HL-60/S4 treated with phorbol 12-myristate 13-acetate at 8.2 ng/mL for 4 days and 3 days (cell line): ENCODE measurements at regions not wholly inside any gene's neighbourhood (a gene's known extent, or its start where the extent isn't known, plus 50 kb on each side); places are given as distances from the start of the nearest gene placed in this dataset.
"Not testable (repeated sequence)": the region's sequence is repeated elsewhere in the genome, so short reads cannot be mapped to it uniquely, and the experiment has no call there.

Source experiments
- in situ Hi-C: fragments of 300-500 bp; cut with MboI; formaldehyde crosslinking; loops from 2 replicates; pipeline ENCODE4 v1.15.0; 2022; ENCODE audit warnings: low sequenced_read_pairs

- in situ Hi-C loops = loop anchor here (25.0 kb wide), 1 partner anchor 294 kb away; the partner anchor contains the start of gene QKI
Measured at GRCh38 chr6:163706500-163707087, 292.1 kb downstream of the QKI start.

GRCh38 chr6:163705923-163706322 lies 291.4 kb downstream of the QKI start:
- in situ Hi-C loops = loop anchor here (25.0 kb wide), 1 partner anchor 294 kb away; the partner anchor contains the start of gene QKI

- in situ Hi-C loops = loop anchor here (25.0 kb wide), 1 partner anchor 290 kb away; the partner anchor contains the start of gene QKI
Measured at GRCh38 chr6:163702736-163703135, 288.2 kb downstream of the QKI start.

GRCh38 chr6:163701762-163702161 lies 287.2 kb downstream of the QKI start:
- in situ Hi-C loops = loop anchor here (25.0 kb wide), 1 partner anchor 289 kb away; the partner anchor contains the start of gene QKI

DNA sequence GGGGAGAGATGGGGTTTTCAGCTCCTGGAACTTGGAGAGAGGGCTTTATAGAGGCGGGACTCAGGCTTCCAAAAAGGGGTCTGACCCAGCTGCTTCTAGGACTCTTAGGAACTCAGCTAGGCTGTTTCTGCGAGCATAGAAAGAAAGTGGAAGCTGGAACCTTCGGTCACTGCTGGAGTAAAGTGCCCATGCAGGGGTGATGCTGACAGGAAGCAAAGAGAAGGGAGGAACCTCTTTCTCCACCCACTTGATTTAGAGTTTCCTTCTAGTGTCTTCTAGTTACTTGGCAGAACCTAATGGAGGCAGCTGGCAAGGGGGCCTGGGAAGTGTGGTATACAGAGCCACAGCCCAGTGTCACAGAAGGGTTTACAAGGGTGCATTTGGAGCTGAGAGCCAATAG lies 283.6 kb downstream of the QKI start:
- in situ Hi-C loops = no loop called here

- in situ Hi-C loops = not testable (repeated sequence)
Measured at GRCh38 chr6:163696311-163696710, 281.8 kb downstream of the QKI start.

DNA sequence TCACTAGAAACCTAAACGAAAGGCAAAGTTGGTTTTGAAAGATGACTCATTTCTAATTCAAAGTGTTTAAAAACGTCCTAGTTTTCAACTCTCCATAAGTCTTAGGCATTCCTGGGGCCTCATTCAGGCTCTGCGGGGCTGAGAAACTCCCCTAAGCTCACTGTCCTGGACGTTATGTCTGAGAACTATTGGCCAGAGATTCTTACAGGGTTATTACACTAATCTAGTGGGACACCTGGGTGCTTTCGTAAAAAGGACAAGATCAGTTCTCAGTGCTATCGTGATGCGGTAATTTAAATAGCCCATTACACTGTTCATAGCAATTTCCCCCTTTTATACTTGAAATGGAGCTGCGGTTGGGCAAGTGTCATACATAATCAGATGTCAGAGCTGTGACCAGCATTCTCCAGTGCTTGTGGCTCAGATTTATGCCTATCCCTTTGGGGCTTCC lies 280.9 kb downstream of the QKI start:
- in situ Hi-C loops = no loop called here

DNA sequence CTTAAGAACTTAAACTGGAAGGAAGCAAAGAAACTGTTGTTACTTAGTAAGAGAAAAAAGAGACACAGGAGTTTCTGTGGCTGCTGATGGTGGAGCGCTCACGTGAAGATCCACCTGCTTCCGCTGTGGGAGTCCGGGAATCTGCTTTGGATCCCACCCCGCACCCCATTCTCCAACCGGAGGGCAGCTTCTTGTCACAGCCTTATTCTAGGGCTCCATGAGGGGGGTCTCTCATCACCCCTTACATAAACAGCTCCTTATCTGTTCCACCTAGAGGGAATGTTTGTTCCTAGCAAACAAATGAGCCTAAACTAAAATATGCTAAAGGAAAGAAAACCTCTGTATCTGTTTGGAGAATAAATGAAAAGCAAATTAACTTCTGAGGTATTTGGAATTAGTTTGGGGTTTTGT lies 280.5 kb downstream of the QKI start:
- in situ Hi-C loops = no loop called here

GRCh38 chr6:163694072-163694471 lies 279.6 kb downstream of the QKI start:
- in situ Hi-C loops = no loop called here

GRCh38 chr6:163691049-163691448 lies 276.5 kb downstream of the QKI start:
- in situ Hi-C loops = no loop called here

DNA sequence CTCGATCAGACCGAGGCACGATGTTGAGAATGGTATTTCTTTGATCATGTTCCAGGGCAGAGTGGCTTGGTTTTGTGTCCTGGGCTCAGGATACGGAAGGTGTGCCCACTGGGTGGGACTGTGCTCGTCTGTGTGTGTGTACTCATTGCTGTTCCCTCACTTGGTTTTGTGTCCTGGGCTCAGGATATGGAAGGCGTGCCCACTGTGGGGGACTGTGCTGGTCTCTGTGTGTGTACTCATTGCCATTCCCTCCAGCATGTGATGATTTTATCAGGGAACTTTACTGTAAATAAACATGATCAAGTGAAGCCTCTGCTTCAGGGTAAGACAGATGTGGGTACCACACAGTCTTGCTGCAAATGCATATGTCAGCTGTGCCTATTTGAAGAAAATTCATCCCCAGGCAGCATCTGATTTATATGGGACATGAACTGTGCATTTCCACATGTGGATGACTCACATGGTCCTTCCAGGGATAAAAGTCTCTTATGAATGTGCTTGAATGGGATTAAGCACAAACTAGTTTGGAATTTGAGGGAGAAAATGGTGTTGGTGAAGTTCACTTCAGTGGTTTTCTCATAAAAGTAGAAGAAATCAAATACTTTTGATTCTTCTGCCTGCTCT lies 274.3 kb downstream of the QKI start:
- in situ Hi-C loops = no loop called here

GRCh38 chr6:163687075-163687474 lies 272.6 kb downstream of the QKI start:
- in situ Hi-C loops = no loop called here

DNA sequence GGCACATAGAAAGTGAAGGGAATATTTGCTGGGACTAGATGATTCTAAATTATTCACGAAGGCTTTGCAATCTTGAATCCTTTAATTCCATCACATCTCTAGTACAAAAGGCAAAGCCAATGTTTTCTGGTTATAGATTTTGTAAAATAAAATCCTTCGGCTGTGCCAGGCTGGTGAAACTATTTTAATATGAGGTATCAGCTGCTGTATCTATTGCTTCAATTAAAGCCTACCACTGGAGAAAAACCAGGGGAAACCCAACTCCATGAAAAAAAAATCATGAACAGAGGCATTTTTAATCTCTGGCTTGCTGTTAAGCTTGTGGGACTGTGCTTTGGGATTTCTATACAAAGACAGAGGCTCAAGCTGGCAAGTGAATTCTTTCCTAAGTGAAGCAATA lies 271.8 kb downstream of the QKI start:
- in situ Hi-C loops = no loop called here

DNA sequence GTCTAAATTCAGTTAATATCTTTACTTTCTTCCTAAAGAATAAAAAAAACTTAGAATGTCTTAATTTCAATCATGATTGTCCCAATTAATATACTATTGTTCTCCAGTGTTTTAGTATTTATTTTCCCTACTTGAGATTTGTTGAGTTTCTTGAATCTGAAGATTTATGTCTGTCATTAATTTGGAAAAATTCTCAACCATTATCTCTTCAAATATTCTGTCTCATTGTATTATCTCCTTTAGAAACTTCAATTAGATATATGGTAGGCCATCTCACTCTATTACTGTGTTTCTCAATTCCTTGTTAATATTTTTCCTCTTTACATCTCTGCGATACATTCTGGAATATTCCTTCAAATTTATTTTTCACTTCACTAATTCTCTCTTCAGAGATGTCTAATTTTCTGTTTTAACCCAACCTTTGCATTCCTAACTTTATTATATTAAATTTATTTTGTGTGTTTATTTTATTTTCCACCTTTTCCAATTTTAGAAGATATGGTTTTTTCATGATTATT lies 268.6 kb downstream of the QKI start:
- in situ Hi-C loops = no loop called here

GRCh38 chr6:163679753-163680152 lies 265.2 kb downstream of the QKI start:
- in situ Hi-C loops = no loop called here

GRCh38 chr6:163679012-163679660 lies 264.6 kb downstream of the QKI start:
- in situ Hi-C loops = no loop called here

- in situ Hi-C loops = no loop called here
Measured at GRCh38 chr6:163675611-163676010, 261.1 kb downstream of the QKI start.

GRCh38 chr6:163672710-163673109 lies 258.2 kb downstream of the QKI start:
- in situ Hi-C loops = no loop called here

DNA sequence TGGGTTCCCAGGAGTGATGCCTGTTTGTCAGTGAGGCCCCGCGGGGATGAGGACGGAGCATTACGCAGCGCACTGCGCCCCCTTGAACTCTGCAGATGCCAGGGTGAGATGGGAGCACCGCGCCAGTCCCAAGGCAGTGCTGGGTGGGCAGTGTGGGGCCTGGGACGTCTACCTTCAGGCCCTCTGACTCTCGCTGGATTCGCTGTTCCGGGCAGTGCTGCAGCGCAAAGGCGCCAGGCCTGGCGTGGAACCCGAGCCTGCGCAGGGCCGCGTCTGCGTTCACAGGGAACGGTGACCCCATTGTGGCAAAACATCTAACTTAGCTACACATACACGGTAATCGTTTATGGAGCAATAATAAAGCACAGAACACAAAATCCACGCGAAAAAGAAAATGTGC lies 257.3 kb downstream of the QKI start:
- in situ Hi-C loops = no loop called here

DNA sequence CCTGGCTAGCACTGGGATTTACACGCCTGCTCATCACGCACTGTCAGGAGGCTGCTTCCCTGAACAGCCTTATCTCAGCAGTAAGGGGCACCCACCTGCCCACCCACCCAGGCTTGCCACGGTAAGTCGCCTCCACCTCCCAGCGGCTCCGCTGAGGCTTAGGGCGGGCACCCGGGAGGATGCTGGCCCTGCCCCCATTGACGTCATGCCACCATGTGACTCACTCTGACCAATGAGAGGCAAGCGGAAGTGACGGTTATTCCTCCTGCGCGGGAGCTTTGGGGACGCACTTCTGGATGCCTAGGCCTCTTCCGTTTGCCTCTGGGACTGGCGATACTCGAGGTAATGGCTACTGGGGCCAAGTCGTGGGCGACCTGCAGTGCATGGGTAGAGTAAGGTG lies 256.8 kb downstream of the QKI start:
- in situ Hi-C loops = no loop called here

- in situ Hi-C loops = no loop called here
Measured at GRCh38 chr6:163670336-163670735, 255.8 kb downstream of the QKI start.

GRCh38 chr6:163668061-163668426 lies 253.5 kb downstream of the QKI start:
- in situ Hi-C loops = no loop called here
